AML-193 (cell line): ENCODE measurements at regions not wholly inside any gene's neighbourhood (a gene's known extent, or its start where the extent isn't known, plus 50 kb on each side); places are given as distances from the start of the nearest gene placed in this dataset.
A peak's percentile ranks its signal among the peaks of the same experiment; 100 is the strongest.

ENCODE experiments used
- DNase-seq, 2 experiments: peaks; one replicate each; lab custom pipeline; 2025; lab: John Stamatoyannopoulos, UW

DNA sequence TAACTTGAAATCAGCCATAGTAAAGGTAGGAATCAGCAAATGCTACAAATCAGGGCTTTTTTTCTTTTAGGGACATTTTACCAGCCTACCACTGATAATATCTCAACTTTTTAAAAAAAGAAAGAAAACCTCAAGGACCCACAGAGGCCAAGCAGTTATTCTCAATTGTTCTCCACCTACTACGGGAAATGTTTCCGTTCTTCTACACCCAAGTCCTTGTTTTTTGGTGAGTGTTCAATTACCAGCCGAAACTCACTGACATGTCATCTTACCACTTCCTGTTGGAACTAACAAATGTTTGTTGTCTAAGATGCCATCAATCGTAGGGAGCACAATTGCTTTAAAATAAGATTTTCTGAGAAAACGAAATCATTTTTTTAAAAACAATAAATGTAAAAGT is 50.2 kb upstream of the CDK1 start:
- DNase-seq, result no peak

DNA sequence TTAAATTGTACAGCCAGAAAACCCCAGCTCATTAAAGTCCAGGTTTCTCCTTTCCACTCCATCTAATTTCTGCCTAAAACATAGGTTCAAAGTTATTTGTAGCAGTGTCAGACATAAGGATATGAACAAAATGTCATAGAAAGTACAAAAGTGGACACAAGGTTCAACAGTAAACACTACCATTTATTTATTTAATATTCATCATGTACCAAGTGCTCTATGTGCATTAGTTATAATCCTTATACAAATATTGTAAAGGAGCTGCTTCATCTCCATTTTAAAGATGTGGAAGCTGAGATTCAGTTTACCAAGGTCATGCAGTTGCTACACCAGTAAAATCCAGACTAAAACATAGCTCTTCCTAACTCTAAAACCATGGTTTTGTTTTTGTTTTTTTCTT is 52.0 kb upstream of the CDK1 start:
- no peak for DNase-seq

- no peak for DNase-seq
Observed at GRCh38 chr10:60722623-60723022, 55.7 kb upstream of the CDK1 start.

DNA sequence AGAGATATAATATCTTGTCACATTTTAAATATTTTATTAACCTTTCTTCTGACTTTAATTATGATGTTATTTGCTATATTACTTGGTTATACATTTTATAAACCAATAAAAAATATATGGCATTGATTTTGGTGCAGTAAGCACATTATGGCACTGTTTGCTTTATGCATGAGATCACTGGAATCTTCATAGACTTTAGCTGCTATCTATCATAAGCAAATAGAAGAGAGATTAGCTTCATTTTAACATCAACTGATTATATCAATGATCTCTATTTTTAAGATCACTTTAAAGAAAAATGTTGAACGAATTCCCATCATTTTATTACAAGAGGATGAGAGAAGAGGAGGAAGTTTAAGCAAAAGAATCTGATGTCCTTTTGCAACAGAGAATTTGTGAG is 58.6 kb upstream of the CDK1 start:
- DNase-seq, result no peak

GRCh38 chr10:60718886-60719285 is 59.4 kb upstream of the CDK1 start:
- no peak for DNase-seq

DNA sequence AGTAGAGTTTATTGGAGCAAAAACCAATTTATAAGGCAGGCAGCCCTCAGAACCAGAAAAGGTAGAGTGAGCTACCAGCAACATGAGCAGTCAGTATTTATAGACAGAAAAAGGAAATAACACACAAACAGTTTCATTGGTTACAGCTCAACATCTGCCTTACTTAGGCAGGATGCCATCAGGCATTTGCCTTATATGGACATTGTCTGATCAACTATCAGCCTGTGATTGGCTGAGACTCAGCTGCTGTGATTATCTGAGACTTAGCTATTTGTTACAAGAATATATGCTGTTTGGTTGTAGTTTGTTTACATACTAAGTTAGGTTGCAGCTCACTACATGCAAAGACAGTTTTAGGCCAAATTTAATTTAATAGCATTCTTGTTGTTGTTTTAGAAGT is 60.4 kb upstream of the CDK1 start:
- DNase-seq, result no peak

DNA sequence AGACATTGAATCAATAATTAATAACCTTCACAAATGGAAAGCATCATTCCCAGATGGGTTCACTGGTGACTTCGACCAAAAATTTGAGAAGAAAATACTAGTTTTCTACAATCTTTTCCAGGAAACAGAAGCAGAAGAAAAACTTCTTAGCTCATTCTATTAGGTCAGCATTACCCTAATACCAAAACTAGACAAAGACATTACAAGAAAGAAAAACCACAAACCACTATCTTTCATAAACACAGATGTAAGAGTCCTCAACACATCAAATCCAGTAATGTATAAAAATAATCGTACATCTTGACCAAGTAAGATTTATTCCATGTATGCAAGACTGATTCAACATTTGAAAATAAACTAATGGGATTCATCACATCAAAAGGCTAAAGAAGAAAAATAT is 64.0 kb upstream of the CDK1 start:
- no peak for DNase-seq

- no peak for DNase-seq
Observed at GRCh38 chr10:60711496-60711895, 66.8 kb upstream of the CDK1 start.

DNA sequence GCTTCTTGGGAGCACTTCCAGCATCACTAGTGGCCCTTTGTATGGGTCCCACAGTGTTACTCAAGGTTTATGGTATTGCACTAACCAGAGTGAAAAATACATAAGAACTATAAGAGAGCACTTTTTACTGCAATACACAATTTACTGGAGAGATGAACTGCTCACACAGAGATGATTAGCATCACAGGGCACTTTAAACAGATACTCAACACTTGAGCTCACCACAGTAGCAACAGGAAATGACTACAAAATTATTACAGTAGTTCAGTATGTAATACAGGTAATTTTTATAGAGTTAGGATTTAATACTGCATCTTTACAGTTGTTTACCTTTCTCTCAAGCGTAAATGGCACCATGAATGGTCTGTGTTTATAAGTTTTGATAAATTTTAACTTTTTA is 68.2 kb upstream of the CDK1 start:
- no peak for DNase-seq

DNA sequence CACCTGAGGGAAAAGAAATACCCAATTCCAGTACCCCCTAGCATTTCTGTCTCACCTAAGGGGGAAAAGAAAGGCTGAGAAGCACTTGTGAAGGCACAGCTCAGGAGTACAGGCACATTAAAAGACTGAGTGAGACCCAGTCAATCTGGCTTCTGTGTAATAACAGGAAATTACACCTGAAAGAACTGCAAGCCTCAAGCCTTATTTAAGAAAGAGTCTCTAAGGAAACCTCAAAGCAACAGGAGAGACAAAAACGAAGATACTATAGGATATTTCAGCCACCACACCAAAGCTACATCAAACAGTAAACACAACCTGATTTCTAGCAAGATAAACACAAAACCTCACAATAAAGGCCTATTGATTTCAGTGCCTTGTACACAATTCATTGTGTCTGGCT is 69.6 kb upstream of the CDK1 start:
- DNase-seq, result no peak

DNA sequence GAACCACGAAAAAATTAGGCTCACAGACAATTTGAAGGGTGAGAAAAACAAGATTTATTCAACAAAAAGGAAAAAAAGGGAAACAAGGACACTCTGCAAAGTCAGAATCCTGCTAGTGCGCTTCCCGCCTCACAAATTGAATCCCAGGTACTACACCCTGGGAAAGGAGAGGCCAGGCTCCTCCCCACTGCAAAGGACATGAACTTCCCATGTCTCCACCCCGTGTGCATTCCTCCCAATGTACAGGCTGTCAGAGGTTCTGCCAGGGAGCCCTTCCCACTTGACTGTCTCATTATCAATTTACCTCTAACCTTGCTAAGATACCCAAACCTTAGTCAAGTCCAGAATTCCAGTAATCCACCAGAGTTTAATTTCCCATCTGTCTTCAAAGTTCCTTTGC is 70.4 kb upstream of the CDK1 start:
- DNase-seq, result no peak

- no peak for DNase-seq
Observed at GRCh38 chr10:60706146-60706545, 72.1 kb upstream of the CDK1 start.

GRCh38 chr10:60705376-60705775 is 72.9 kb upstream of the CDK1 start:
- DNase-seq, result no peak

- no peak for DNase-seq
Observed at GRCh38 chr10:60704471-60704870, 73.8 kb upstream of the CDK1 start.

DNA sequence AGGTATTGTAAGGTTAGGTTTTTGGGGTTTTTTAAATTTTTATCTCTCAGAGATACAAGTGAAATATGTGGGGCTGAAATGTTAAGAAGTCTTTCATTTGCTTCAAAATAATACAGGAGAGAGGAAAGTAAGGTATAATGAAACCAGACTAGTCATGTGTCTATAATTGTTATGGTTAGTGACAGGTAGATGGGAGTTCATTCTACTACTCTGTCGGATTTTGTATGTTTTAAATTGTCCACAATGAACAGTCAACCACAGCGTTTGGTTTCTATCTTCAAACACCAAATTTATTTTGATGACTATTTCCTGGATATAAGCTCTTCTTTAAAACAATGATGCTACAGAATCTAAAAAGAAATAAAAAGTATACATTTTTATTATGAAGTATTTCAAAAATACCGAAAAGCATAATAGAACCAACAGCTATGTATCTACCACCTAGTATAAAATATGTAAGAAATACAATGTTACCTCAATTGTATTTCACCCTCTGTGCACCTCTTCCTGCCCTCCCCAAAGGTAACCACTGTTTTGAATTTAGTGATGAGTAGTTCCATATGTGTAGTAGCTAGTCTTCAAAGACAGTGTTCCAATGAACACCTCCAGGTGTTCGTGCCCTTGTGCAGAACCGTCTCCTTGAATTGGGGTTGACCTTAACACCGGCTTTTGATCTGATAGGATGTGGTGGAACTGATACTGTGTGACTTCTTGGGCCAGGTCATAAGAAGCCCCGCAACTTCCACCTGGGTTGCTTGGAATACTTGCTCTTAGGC is 74.8 kb upstream of the CDK1 start:
- no peak for DNase-seq

- no peak for DNase-seq
Observed at GRCh38 chr10:60687679-60688078, 90.6 kb upstream of the CDK1 start.

- no peak for DNase-seq
Observed at GRCh38 chr10:60684091-60684490, 94.2 kb upstream of the CDK1 start.

- no peak for DNase-seq
Observed at GRCh38 chr10:60681103-60681502, 97.2 kb upstream of the CDK1 start.

DNA sequence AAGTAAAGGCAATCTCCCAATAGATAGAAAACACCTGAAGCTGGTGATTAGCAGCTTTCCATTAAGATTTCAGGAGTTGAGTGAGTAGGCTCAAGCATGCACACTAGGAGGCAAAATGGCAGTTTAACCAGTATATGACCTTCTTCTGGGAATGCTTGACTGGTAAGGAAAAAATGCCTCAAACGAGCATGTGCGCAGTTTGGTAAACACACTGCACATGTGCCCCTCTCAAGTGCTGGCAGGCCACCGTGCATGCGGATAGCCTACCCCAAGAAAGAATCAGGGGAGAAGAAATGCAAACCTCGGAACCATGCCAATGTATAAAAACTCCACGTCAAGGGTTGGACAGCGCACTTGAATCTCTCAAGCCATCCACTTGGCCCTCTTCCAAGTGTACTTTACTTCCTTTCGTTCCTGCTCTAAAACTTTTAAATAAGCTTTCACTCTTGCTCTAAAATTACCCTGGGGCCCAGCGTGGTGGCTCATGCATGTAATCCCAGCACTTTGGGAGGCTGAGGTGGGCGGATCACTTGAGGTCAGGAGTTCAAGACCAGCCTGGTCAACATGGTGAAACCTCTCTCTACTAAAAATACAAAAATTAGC is 98.8 kb upstream of the CDK1 start:
- DNase-seq, result no peak

DNA sequence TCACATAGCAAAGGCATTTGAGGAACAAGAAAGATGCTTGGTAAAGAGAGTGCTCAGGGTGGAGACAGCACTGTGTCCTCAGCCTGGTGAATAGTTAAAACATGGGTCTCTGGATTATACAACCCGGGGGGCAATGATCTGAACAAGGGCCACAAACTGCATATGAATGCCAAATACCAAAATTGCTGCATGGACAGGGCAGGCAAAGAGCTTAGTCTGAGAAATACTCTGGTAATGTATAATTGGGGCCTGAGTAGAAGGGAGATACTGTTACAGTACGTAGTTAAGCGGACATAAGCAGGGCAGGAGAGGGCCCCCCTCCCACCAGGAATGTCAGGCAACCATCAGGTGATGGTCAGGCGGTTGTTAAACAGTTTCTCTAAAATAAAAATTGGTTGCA is 99.3 kb upstream of the CDK1 start:
- DNase-seq, result no peak

DNA sequence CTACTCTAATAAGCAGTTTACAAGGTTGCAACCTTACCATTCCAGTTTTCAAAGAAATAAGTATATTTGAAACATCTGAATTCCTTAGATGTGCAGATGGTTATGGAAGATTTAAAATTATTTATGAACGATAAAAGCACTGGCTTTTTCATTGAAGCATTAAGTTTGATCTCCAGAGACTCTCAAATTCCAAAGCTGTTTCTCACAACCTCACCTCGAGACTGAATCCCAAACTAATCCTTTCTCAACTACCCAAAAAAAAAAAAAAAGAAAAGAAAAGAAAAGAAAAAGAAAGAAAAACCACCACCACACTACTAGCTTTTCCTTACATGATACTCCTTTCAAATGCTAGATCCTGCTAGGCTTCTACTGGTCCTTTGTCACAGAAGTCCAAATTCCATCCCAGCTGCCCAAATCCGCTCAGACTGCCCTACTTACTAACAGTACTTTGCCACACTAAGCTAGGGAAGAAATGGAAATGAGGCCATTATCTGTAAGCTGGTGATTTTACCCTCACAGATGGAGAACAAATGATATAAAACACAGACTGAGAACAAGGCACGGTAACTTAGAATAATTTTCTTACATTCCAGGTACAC is 100.6 kb upstream of the CDK1 start:
- DNase-seq, result no peak

GRCh38 chr10:60675236-60675635 is 103.0 kb upstream of the CDK1 start:
- DNase-seq, result no peak

- no peak for DNase-seq
Observed at GRCh38 chr10:60669501-60669900, 108.8 kb upstream of the CDK1 start.

DNA sequence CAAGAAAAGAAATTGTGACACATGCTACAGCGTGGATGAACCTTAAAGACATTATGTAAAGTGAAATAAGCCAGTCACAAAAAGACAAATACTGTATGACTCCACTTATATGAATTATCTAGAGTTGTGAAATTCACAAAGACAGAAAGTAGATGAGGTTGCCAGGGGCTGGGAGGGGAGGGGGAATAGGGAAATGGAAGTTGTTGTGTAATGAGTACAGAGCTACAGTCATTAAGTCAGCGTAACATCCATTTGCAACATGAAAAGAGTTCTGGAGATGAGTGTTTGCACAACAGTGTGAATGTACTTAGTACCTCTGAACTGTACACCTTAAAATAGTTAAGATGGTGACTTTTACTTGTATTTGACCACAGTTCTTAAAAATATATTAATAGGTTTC is 112.1 kb upstream of the CDK1 start:
- peak; percentile 92 to 94 for DNase-seq
